AG04449 (cell line): ENCODE measurements at regions not wholly inside any gene's neighbourhood (a gene's known extent, or its start where the extent isn't known, plus 50 kb on each side); places are given as distances from the start of the nearest gene placed in this dataset.

Source experiments
- CTCF ChIA-PET: fragments of 350-600 bp; formaldehyde crosslinking; extraction: SDS; loops from one replicate; lab custom pipeline; 2021; ENCODE audit warnings: antibody characterized with exemption; lab: Yijun Ruan, JAX
- POLR2A ChIA-PET: fragments of 400-600, 350-600 bp; formaldehyde crosslinking; extraction: SDS; loops from one replicate; lab custom pipeline; 2020; ENCODE audit warnings: antibody characterized with exemption, inconsistent platforms; lab: Yijun Ruan, JAX
- DNase-seq: peaks from one replicate; pipeline ENCODE4 v3.0.0-alpha.2; 2010; ENCODE audit warnings: low read depth, low spot score
- H3K4me3 ChIP-seq: 2 replicates; pipeline ENCODE4 v1.5.1; 2011; ENCODE audit warnings: low read depth, mild to moderate bottlenecking, control low read depth, low read length
- TF ChIP-seq, protein P1 (sequence below): IDR thresholded peaks from one replicate; pipeline ENCODE4 v1.5.1; 2011; ENCODE audit warnings: mild to moderate bottlenecking, moderate library complexity, low read length, control low read depth, inconsistent platforms; ENCODE audit not compliant: insufficient read depth; ENCODE audit errors: missing control alignments

DNA sequence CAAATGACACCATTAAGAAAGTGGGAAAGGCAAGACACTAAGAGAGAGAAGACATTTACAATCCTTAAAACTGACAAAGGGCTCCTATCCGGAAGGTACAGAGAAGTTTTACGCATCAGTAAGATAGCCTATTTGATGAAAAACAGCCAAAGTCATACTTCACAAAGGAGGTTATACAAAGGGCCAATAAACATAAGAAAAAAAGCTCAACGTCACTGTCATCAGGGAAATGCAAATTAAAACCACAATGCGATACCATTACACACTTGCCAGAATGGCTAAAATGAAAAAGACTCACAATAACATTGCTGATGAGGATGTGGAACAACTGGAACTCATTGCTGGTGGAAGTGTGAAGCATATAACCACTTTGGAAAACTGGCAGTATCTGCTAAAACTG, 168.6 kb upstream of the FAR2 start:
- TF ChIP-seq, protein P1, sequence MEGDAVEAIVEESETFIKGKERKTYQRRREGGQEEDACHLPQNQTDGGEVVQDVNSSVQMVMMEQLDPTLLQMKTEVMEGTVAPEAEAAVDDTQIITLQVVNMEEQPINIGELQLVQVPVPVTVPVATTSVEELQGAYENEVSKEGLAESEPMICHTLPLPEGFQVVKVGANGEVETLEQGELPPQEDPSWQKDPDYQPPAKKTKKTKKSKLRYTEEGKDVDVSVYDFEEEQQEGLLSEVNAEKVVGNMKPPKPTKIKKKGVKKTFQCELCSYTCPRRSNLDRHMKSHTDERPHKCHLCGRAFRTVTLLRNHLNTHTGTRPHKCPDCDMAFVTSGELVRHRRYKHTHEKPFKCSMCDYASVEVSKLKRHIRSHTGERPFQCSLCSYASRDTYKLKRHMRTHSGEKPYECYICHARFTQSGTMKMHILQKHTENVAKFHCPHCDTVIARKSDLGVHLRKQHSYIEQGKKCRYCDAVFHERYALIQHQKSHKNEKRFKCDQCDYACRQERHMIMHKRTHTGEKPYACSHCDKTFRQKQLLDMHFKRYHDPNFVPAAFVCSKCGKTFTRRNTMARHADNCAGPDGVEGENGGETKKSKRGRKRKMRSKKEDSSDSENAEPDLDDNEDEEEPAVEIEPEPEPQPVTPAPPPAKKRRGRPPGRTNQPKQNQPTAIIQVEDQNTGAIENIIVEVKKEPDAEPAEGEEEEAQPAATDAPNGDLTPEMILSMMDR: no peak
- CTCF ChIA-PET: no interaction called here
- no peak overlapping the region for H3K4me3 ChIP-seq
- no peak for DNase-seq
- POLR2A ChIA-PET: no interaction called here

DNA sequence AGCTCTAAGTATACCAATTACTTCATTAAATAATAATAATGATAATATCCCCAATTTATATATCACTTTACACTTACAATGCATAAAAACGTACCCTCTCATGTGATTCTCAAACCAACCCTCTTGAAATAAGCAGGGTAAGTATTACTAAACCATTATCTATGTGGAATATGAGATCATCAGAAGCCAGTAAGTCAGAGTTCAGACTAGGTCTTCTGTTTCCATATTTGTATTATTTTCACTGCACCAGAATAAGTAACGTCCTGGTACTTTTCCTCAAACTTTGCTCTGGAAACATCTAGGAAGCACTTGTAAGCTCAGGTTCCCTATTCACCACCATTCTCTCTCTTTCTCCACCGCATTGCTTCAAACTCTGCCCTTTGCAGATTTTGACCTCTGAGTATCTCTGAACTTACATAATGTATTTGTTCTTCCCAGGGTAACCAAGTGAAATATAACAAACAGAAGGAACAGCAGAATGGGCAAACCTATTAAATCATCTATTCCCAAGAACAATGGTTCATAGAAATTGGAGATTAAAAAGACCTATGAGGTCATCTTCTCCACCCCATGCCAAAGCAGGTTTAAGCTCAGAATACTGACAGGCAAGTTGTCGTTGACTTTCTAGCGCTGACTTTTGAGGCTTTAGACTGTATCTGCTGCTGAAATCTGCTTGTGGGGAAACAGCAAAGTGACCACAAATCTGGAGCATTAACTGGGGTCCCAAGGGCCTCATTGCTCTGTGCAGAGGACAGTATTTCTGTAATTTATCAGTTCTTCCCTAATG, 161.3 kb upstream of the FAR2 start:
- TF ChIP-seq, protein P1: no peak
- ChIA-PET CTCF (interaction anchor here (1.0 to 1.2 kb wide), 2 partner anchors 10 to 12 kb away, joined by 3 read pairs; no protein-coding TSS in a partner anchor), POLR2A (no interaction called here)
- no peak for DNase-seq
- no peak overlapping the region for H3K4me3 ChIP-seq

DNA sequence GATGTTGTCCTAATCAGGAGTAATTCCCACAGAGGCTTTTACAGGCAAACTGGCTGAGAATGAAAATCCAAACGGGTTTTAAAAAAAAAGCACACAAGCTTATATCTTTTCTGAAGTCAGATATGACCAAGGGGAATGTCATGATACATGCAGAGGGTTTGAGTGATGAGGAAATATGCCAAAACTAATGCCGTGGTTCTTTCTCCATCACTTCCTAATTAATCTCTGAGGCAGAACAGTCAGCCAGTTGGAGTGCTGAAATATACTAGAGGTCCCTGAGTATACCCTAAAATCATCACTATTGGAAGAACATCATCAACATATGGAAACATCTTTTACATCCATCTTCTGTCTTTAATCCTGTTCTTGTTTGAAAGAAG, 160.8 kb upstream of the FAR2 start:
- H3K4me3 ChIP-seq: no peak overlapping the region
- no peak for DNase-seq
- TF ChIP-seq, protein P1: no peak
- CTCF ChIA-PET: interaction anchor here (1.0 to 1.2 kb wide), 2 partner anchors 10 to 11 kb away, joined by 3 read pairs; no protein-coding TSS in a partner anchor
- POLR2A ChIA-PET: no interaction called here

DNA sequence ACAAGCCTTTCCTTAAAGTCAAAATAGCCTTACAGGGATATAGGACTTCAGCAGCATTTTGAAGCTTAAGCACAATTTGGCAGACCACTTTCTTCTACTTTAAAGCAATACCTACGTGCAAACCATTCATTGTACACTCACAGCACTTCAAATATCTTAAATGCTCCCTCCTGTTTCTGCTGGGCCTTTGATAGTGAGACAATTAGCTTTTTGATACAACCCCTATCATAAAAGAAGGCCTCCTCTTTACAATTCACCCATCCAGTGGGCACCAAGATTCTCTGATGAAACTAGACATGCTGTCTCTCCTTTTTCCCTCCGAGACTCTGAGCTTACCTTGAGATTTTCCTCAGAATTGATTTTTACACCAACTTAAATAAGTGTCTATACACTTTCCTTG, 157.5 kb upstream of the FAR2 start:
- CTCF ChIA-PET: no interaction called here
- no peak for DNase-seq
- TF ChIP-seq, protein P1: no peak
- POLR2A ChIA-PET: no interaction called here
- H3K4me3 ChIP-seq: no peak overlapping the region

DNA sequence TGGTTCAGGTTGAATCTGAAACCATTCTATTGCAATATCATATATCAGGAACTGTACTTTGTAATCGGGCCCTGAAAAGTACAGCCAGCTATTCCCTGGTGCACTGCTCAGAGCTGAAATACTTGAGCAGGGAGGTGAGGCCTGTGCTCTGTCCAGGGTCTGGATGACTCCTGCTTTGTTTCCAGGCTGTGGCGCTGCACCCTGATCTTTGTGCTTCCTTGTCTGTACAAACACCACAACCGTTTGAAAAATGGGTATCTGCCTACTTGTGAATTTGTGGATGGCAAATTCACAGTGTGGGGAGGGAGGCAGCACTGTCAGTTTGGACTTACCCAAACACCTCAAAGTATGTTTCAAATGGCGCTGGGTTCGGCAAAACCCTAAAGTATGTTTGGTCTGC, 155.4 kb upstream of the FAR2 start:
- TF ChIP-seq, protein P1: no peak
- DNase-seq: no peak
- H3K4me3 ChIP-seq: no peak overlapping the region
- ChIA-PET CTCF (no interaction called here), POLR2A (no interaction called here)

DNA sequence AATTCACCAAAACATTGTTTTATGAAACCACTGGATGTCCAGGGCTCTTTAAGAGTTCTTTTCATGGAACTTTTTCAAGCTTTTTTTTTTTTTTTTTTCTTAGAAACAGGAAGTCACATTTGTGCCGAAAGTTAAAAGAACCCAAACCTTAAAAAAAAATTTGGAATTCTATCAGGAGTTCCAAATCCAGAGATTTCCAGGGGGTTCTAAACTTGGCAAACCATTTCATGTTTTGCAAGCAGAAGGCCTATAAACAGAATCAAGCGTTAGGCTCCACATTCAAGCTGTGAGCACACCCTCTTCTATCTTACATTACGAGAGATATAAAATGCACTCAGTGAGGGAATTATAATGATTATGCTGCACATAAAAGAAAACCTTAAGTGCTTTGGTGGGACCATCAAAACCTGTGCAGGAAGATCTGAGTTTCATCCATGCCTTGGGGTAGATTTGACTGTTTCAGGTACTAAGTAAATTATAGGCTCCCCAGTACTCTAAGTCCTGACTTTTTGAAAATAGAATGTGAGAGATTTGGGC, 154.8 kb upstream of the FAR2 start:
- ChIA-PET CTCF (no interaction called here), POLR2A (no interaction called here)
- DNase-seq: no peak
- TF ChIP-seq, protein P1: no peak
- H3K4me3 ChIP-seq: no peak overlapping the region
